ENCODE measurements at regions not wholly inside any gene's neighbourhood (a gene's known extent, or its start where the extent isn't known, plus 50 kb on each side); places are given as distances from the start of the nearest gene placed in this dataset.

DNA sequence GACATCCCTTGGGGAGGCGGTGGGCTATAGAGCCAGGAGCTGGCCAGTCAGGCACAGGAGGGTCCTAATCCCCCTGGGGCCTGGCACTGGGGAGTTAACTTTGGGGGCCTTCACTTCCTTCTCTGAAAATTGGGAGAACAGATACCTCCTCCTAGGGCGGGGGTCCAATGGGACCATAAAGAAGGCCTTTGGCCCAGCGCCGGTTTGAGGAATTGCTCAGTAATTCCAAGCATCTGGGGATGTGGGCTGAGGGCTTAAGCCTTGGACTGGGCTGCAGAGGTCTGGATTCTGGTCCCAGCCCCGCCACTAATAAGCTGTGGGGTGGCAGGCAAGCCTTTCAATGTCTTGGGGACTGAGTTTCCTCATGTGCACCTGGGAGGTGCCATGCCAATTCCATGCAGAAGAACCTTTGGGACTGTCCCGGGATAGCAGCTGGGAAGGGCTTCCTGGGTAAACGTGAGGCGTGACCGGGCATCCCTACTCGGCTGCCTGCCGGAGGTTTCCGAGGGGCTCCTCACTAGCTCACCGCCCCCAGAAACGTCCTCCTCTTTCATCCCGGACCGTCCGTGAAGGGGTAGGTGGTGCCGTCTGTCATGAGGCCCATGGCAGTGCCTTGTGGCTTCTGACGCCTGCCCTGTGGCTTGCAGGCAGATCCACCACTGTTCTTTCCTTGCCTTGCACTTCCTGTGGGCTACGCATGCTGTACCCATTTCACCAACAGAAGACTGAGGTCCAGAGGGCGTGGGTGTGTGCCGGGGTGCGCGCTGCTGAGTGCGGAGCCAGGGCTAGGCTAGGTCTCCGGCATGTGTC is 67.4 kb upstream of the HPCAL1 start:
- TF ChIP-seq, protein P1, sequence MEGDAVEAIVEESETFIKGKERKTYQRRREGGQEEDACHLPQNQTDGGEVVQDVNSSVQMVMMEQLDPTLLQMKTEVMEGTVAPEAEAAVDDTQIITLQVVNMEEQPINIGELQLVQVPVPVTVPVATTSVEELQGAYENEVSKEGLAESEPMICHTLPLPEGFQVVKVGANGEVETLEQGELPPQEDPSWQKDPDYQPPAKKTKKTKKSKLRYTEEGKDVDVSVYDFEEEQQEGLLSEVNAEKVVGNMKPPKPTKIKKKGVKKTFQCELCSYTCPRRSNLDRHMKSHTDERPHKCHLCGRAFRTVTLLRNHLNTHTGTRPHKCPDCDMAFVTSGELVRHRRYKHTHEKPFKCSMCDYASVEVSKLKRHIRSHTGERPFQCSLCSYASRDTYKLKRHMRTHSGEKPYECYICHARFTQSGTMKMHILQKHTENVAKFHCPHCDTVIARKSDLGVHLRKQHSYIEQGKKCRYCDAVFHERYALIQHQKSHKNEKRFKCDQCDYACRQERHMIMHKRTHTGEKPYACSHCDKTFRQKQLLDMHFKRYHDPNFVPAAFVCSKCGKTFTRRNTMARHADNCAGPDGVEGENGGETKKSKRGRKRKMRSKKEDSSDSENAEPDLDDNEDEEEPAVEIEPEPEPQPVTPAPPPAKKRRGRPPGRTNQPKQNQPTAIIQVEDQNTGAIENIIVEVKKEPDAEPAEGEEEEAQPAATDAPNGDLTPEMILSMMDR (IDR thresholded peaks at IDR 0.05; ENCODE audit: extremely low read depth in 1 of 2, insufficient read depth in 1 of 2, low read depth in 1 of 2, low read length in 2 of 2): no peak
- no peak for TF ChIP-seq POLR2AphosphoS5 (IDR thresholded peaks at IDR 0.05; ENCODE audit: insufficient read depth, low read depth, low read length)
- TF ChIP-seq FOS (IDR thresholded peaks at IDR 0.05; ENCODE audit: borderline replicate concordance, insufficient read depth, low read length): no peak
- TF ChIP-seq POLR2A (IDR thresholded peaks at IDR 0.05; ENCODE audit: low read depth, low read length): no peak
- TF ChIP-seq EZH2 (IDR thresholded peaks at IDR 0.05; ENCODE audit: borderline replicate concordance, low read depth, low read length, severe bottlenecking): no peak

Data from endothelial cell of umbilical vein (primary cell).